ENCODE measurements at regions not wholly inside any gene's neighbourhood (a gene's known extent, or its start where the extent isn't known, plus 50 kb on each side); places are given as distances from the start of the nearest gene placed in this dataset.
"Not testable (repeated sequence)": the region's sequence is repeated elsewhere in the genome, so short reads cannot be mapped to it uniquely, and the experiment has no call there.

- no peaks in the 10 kb centered on the region for H3K27me3 ChIP-seq
- H3K4me3 ChIP-seq = no peak overlapping the region
- TF ChIP-seq, protein P1, sequence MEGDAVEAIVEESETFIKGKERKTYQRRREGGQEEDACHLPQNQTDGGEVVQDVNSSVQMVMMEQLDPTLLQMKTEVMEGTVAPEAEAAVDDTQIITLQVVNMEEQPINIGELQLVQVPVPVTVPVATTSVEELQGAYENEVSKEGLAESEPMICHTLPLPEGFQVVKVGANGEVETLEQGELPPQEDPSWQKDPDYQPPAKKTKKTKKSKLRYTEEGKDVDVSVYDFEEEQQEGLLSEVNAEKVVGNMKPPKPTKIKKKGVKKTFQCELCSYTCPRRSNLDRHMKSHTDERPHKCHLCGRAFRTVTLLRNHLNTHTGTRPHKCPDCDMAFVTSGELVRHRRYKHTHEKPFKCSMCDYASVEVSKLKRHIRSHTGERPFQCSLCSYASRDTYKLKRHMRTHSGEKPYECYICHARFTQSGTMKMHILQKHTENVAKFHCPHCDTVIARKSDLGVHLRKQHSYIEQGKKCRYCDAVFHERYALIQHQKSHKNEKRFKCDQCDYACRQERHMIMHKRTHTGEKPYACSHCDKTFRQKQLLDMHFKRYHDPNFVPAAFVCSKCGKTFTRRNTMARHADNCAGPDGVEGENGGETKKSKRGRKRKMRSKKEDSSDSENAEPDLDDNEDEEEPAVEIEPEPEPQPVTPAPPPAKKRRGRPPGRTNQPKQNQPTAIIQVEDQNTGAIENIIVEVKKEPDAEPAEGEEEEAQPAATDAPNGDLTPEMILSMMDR (IDR thresholded peaks at IDR 0.05) = no peak
- TF ChIP-seq POLR2AphosphoS5 (IDR thresholded peaks at IDR 0.05) = no peak
- H3K9me3 ChIP-seq = no peaks in the 10 kb centered on the region
- H3K27ac ChIP-seq = no peak overlapping the region
- intact Hi-C loops (cut with DNase I; ENCODE audit: low total_unique reads) = no loop called here
- no peaks in the 10 kb centered on the region for H3K36me3 ChIP-seq
- H3K4me1 ChIP-seq = no peaks in the 10 kb centered on the region
- no peak for DNase-seq (ENCODE audit: low spot score in 2 of 2)
Measured at GRCh38 chr3:181183764-181184163, 194.2 kb upstream of the DNAJC19 start.

- H3K27ac ChIP-seq; H3K4me1 ChIP-seq; DNase-seq (ENCODE audit: low spot score in 2 of 2); intact Hi-C loops (cut with DNase I; ENCODE audit: low total_unique reads); H3K9me3 ChIP-seq; H3K4me3 ChIP-seq; H3K27me3 ChIP-seq; H3K36me3 ChIP-seq: not testable (repeated sequence)
Measured at GRCh38 chr3:181183057-181183456, 193.5 kb upstream of the DNAJC19 start.

DNA sequence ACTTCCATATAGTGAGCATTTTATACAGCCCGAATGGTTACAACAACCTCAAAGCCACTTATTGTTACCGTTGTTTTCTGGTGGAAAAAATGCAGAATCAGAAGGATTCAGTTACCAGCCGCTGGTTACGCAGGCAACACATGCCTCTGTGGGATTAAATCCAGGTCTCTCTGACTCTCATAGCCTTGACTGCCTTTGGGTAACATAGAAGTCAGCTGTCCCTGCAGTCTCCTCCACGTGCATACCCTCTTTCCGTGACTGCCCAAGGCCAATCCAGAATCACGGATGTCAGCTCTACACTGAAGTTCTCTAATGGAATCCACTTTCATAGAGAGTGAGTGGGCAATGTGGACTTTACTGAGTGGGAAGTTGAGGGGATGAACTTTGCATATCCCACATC lies 189.5 kb upstream of the DNAJC19 start:
- Histone ChIP-seq H3K36me3 (no peaks in the 10 kb centered on the region), H3K4me3 (no peak overlapping the region)
- intact Hi-C loops (cut with DNase I; ENCODE audit: low total_unique reads) = loop anchor here (10.0 kb wide), 2 partner anchors 314 to 1744 kb away; no protein-coding TSS in a partner anchor

DNA sequence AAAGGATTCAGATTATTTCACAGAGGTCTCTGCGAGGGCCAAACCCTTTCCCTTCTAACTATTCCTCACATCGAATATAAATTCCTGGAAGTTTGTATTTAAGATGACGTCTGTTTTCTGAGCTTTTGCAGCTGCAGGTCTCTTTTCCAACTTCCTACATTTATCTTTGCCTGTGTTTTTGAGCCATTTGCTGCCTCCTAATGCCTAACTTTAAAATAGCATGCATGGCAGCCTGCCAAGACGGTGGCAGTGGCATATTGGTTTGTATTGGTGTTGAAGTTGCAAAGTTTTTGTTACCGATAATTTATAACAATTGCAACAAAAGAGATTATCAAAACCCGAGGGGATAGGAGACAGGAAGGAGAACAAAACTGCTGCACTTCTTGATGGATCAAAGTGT lies 187.1 kb upstream of the DNAJC19 start:
- intact Hi-C loops (cut with DNase I; ENCODE audit: low total_unique reads) = loop anchor here (10.0 kb wide), 2 partner anchors 312 to 1742 kb away; no protein-coding TSS in a partner anchor
- H3K27me3 ChIP-seq = no peaks in the 10 kb centered on the region
- no peak overlapping the region for H3K4me3 ChIP-seq
- no peaks in the 10 kb centered on the region for H3K4me1 ChIP-seq
- TF ChIP-seq POLR2AphosphoS5 (IDR thresholded peaks at IDR 0.05) = peak in 1 of 3 donors; percentile 35
- TF ChIP-seq POLR2A (IDR thresholded peaks at IDR 0.05) = no peak
- TF ChIP-seq, protein P1 (IDR thresholded peaks at IDR 0.05) = peak in 2 of 3 donors; percentile 45 to 64
- no peaks in the 10 kb centered on the region for H3K9me3 ChIP-seq
- H3K27ac ChIP-seq = no peak overlapping the region
- no peaks in the 10 kb centered on the region for H3K36me3 ChIP-seq
- DNase-seq (ENCODE audit: low spot score in 2 of 2) = peak; percentile 31 to 76

More for the DNA sequence above, 189.5 kb upstream of the DNAJC19 start:
- H3K27me3 ChIP-seq = no peaks in the 10 kb centered on the region
- H3K4me1 ChIP-seq = no peaks in the 10 kb centered on the region
- no peak for DNase-seq (ENCODE audit: low spot score in 2 of 2)
- H3K9me3 ChIP-seq = no peaks in the 10 kb centered on the region
- TF ChIP-seq, protein P1 (IDR thresholded peaks at IDR 0.05) = no peak
- TF ChIP-seq POLR2A (IDR thresholded peaks at IDR 0.05) = no peak
- TF ChIP-seq POLR2AphosphoS5 (IDR thresholded peaks at IDR 0.05) = no peak
- H3K27ac ChIP-seq = no peak overlapping the region

DNA sequence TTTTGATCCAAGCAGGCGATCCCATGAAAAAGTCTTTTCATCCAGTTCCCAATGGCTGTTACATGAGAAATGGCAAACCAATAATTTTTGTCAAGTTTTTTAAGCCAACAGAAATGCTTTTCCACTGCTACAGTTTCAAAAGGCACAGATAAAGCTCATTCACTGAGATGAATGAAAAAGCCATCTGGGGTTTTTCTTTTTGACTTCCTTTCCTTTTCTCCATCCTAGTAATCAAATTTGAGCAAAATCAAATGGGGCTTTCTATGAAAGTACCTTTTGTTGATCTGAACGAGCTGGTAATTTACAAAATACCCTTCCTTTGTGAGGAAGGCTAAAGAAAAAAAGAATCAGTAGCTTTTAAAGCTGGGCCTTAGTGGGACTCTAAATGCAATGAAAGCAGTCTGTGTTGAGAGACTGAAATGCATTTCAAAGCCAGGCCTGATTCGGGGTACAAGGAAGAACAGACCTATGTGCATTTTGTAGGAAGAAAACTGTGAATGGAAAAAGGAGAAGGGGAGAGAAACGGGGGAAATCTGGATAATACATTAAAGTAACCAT lies 185.2 kb upstream of the DNAJC19 start:
- no peaks in the 10 kb centered on the region for H3K36me3 ChIP-seq
- TF ChIP-seq POLR2AphosphoS5 (IDR thresholded peaks at IDR 0.05) (no peak), POLR2A (IDR thresholded peaks at IDR 0.05) (no peak)
- TF ChIP-seq, protein P1 (IDR thresholded peaks at IDR 0.05) = no peak

More for the DNA sequence above, 185.2 kb upstream of the DNAJC19 start:
- no peaks in the 10 kb centered on the region for H3K4me1 ChIP-seq
- intact Hi-C loops (cut with DNase I; ENCODE audit: low total_unique reads) = loop anchor here (10.0 kb wide), 2 partner anchors 310 to 1740 kb away; no protein-coding TSS in a partner anchor
- no peak for DNase-seq (ENCODE audit: low spot score in 2 of 2)
- no peak overlapping the region for H3K4me3 ChIP-seq
- no peaks in the 10 kb centered on the region for H3K9me3 ChIP-seq
- H3K27me3 ChIP-seq = no peaks in the 10 kb centered on the region
- H3K27ac ChIP-seq = no peak overlapping the region
